ENCODE measurements at regions not wholly inside any gene's neighbourhood (a gene's known extent, or its start where the extent isn't known, plus 50 kb on each side); places are given as distances from the start of the nearest gene placed in this dataset.
"Not testable (repeated sequence)": the region's sequence is repeated elsewhere in the genome, so short reads cannot be mapped to it uniquely, and the experiment has no call there.

- not testable (repeated sequence) for TF ChIP-seq POLR2A (IDR thresholded peaks at IDR 0.05); POLR2AphosphoS5 (IDR thresholded peaks at IDR 0.05; ENCODE audit: insufficient read depth in 1 of 2, low read depth in 1 of 2)
- TF ChIP-seq, protein P1, sequence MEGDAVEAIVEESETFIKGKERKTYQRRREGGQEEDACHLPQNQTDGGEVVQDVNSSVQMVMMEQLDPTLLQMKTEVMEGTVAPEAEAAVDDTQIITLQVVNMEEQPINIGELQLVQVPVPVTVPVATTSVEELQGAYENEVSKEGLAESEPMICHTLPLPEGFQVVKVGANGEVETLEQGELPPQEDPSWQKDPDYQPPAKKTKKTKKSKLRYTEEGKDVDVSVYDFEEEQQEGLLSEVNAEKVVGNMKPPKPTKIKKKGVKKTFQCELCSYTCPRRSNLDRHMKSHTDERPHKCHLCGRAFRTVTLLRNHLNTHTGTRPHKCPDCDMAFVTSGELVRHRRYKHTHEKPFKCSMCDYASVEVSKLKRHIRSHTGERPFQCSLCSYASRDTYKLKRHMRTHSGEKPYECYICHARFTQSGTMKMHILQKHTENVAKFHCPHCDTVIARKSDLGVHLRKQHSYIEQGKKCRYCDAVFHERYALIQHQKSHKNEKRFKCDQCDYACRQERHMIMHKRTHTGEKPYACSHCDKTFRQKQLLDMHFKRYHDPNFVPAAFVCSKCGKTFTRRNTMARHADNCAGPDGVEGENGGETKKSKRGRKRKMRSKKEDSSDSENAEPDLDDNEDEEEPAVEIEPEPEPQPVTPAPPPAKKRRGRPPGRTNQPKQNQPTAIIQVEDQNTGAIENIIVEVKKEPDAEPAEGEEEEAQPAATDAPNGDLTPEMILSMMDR (IDR thresholded peaks at IDR 0.05): not testable (repeated sequence)
These were observed 4053.5 kb upstream of the TPTE start for GRCh38 chr21:6467907-6468306.

Data from vagina (tissue), 2 donors.